ENCODE measurements at regions not wholly inside any gene's neighbourhood (a gene's known extent, or its start where the extent isn't known, plus 50 kb on each side); places are given as distances from the start of the nearest gene placed in this dataset.
"Not testable (repeated sequence)": the region's sequence is repeated elsewhere in the genome, so short reads cannot be mapped to it uniquely, and the experiment has no call there.

GRCh38 chr6:103344554-103345163 lies 1515.1 kb downstream of the HACE1 start:
- no peak for DNase-seq (ENCODE audit: low read depth, low spot score)

- no peak for DNase-seq (ENCODE audit: low read depth, low spot score)
Measured at GRCh38 chr6:103335412-103335811, 1524.3 kb downstream of the HACE1 start.

- no peak for DNase-seq (ENCODE audit: low read depth, low spot score)
Measured at GRCh38 chr6:103326760-103327757, 1532.7 kb downstream of the HACE1 start.

GRCh38 chr6:103313432-103313831 lies 1546.3 kb downstream of the HACE1 start:
- no peak for DNase-seq (ENCODE audit: low read depth, low spot score)

- not testable (repeated sequence) for DNase-seq (ENCODE audit: low read depth, low spot score)
Measured at GRCh38 chr6:103294376-103294775, 1565.3 kb downstream of the HACE1 start.

GRCh38 chr6:103284835-103285234 lies 1574.9 kb downstream of the HACE1 start:
- no peak for DNase-seq (ENCODE audit: low read depth, low spot score)

- no peak for DNase-seq (ENCODE audit: low read depth, low spot score)
Measured at GRCh38 chr6:103280417-103280816, 1579.3 kb downstream of the HACE1 start.

GRCh38 chr6:103277936-103278335 lies 1581.8 kb downstream of the HACE1 start:
- DNase-seq (ENCODE audit: low read depth, low spot score) = no peak

- no peak for DNase-seq (ENCODE audit: low read depth, low spot score)
Measured at GRCh38 chr6:103273048-103273447, 1586.7 kb downstream of the HACE1 start.

- no peak for DNase-seq (ENCODE audit: low read depth, low spot score)
Measured at GRCh38 chr6:103269581-103269980, 1590.1 kb downstream of the HACE1 start.

- no peak for DNase-seq (ENCODE audit: low read depth, low spot score)
Measured at GRCh38 chr6:103268335-103268734, 1591.4 kb downstream of the HACE1 start.

GRCh38 chr6:103264020-103264419 lies 1595.7 kb downstream of the HACE1 start:
- no peak for DNase-seq (ENCODE audit: low read depth, low spot score)

- DNase-seq (ENCODE audit: low read depth, low spot score) = no peak
Measured at GRCh38 chr6:103255132-103255531, 1604.6 kb downstream of the HACE1 start.

GRCh38 chr6:103236923-103237322 lies 1622.8 kb downstream of the HACE1 start:
- no peak for DNase-seq (ENCODE audit: low read depth, low spot score)

- DNase-seq (ENCODE audit: low read depth, low spot score) = no peak
Measured at GRCh38 chr6:103231181-103231580, 1628.5 kb downstream of the HACE1 start.

GRCh38 chr6:103215847-103216246 lies 1643.9 kb downstream of the HACE1 start:
- DNase-seq (ENCODE audit: low read depth, low spot score) = no peak

GRCh38 chr6:103210686-103211085 lies 1649.0 kb downstream of the HACE1 start:
- no peak for DNase-seq (ENCODE audit: low read depth, low spot score)

- DNase-seq (ENCODE audit: low read depth, low spot score) = no peak
Measured at GRCh38 chr6:103198386-103198785, 1661.3 kb downstream of the HACE1 start.

GRCh38 chr6:103193413-103193812 lies 1666.3 kb downstream of the HACE1 start:
- DNase-seq (ENCODE audit: low read depth, low spot score) = no peak

- DNase-seq (ENCODE audit: low read depth, low spot score) = no peak
Measured at GRCh38 chr6:103191391-103192093, 1668.2 kb downstream of the HACE1 start.

- DNase-seq (ENCODE audit: low read depth, low spot score) = no peak
Measured at GRCh38 chr6:103184776-103185175, 1674.9 kb downstream of the HACE1 start.

GRCh38 chr6:103183831-103184411 lies 1675.8 kb downstream of the HACE1 start:
- no peak for DNase-seq (ENCODE audit: low read depth, low spot score)
